ENCODE measurements at regions not wholly inside any gene's neighbourhood (a gene's known extent, or its start where the extent isn't known, plus 50 kb on each side); places are given as distances from the start of the nearest gene placed in this dataset.

DNA sequence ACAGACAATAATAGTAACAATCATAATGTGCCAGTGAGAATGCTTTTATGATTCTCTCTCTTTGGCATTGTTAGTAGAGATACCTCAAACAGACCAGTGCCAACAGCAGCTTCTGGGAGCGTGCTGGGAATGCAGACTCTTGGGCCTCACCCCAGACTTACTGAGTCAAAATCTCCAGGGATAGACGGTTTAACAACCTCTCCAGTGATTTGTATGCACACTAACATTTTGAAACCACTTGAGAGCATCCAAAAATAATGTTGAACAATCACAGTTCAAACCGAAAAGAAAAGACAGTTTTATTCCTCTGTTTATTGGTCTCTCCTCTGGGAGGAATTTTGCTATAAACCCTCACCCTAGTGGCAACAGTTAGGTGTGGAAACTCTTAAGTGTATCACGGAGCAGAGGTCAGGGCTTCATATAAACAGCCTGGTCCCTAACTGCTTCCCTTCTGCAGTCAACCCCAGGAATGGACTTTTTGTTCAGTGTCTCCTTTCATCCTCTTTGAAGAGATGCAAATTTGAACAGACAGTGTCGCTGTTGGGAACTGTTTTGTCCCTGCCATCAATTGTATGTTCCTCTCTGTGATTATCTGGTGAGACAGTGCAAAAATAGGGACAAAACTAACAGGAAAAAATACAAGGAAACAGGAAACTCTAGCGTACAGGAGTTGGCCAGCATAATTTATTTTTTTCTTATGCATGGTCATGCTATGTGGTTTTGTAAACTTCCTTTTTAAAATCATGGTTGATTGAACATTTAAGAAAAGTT, 162.4 kb upstream of the BTBD3 start:
- no peak overlapping the region for H3K4me3 ChIP-seq (ENCODE audit: low read depth, low read length)
- peak; percentile 50 for DNase-seq (ENCODE audit: low read depth)
- TF ChIP-seq, protein P1, sequence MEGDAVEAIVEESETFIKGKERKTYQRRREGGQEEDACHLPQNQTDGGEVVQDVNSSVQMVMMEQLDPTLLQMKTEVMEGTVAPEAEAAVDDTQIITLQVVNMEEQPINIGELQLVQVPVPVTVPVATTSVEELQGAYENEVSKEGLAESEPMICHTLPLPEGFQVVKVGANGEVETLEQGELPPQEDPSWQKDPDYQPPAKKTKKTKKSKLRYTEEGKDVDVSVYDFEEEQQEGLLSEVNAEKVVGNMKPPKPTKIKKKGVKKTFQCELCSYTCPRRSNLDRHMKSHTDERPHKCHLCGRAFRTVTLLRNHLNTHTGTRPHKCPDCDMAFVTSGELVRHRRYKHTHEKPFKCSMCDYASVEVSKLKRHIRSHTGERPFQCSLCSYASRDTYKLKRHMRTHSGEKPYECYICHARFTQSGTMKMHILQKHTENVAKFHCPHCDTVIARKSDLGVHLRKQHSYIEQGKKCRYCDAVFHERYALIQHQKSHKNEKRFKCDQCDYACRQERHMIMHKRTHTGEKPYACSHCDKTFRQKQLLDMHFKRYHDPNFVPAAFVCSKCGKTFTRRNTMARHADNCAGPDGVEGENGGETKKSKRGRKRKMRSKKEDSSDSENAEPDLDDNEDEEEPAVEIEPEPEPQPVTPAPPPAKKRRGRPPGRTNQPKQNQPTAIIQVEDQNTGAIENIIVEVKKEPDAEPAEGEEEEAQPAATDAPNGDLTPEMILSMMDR (IDR thresholded peaks at IDR 0.05; ENCODE audit: insufficient read depth, low read length) = no peak

- TF ChIP-seq, protein P1 (IDR thresholded peaks at IDR 0.05; ENCODE audit: insufficient read depth, low read length) = no peak
- no peak for DNase-seq (ENCODE audit: low read depth)
- no peak overlapping the region for H3K4me3 ChIP-seq (ENCODE audit: low read depth, low read length)
Observed at GRCh38 chr20:11761497-11761896, 156.2 kb upstream of the BTBD3 start.

DNA sequence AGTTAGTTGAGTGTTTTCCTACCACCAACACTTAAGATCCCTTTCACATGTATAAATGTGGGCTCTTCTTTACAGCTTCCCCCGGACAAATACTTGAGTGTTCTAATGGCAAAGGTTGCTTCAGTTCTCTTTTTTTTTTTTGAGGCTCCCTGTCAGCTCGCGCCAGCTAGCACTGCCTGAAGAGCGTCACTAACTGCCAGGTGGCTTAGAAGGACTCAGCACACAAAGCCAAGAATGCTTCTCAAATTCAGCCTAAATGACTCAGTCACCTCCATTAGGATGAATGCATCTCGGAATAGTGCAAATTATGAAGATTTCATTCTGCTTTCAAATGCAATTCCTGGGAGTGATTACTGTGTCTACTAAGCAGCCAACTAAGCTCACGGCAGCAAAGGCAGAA, 150.7 kb upstream of the BTBD3 start:
- H3K4me3 ChIP-seq (ENCODE audit: low read depth, low read length) = no peak overlapping the region
- no peak for DNase-seq (ENCODE audit: low read depth)
- TF ChIP-seq, protein P1 (IDR thresholded peaks at IDR 0.05; ENCODE audit: insufficient read depth, low read length) = no peak

GRCh38 chr20:11769825-11770224, 147.9 kb upstream of the BTBD3 start:
- TF ChIP-seq, protein P1 (IDR thresholded peaks at IDR 0.05; ENCODE audit: insufficient read depth, low read length) = no peak
- DNase-seq (ENCODE audit: low read depth) = no peak
- H3K4me3 ChIP-seq (ENCODE audit: low read depth, low read length) = no peak overlapping the region

GRCh38 chr20:11772226-11772730, 145.4 kb upstream of the BTBD3 start:
- DNase-seq (ENCODE audit: low read depth) = no peak
- H3K4me3 ChIP-seq (ENCODE audit: low read depth, low read length) = no peak overlapping the region
- TF ChIP-seq, protein P1 (IDR thresholded peaks at IDR 0.05; ENCODE audit: insufficient read depth, low read length) = no peak

- TF ChIP-seq, protein P1 (IDR thresholded peaks at IDR 0.05; ENCODE audit: insufficient read depth, low read length) = no peak
- DNase-seq (ENCODE audit: low read depth) = peak; percentile 8
- H3K4me3 ChIP-seq (ENCODE audit: low read depth, low read length) = no peak overlapping the region
Observed at GRCh38 chr20:11776687-11777086, 141.0 kb upstream of the BTBD3 start.

Measured in fibroblast of the aortic adventitia (primary cell).